HG03342 (cell line): ENCODE measurements at regions not wholly inside any gene's neighbourhood (a gene's known extent, or its start where the extent isn't known, plus 50 kb on each side); places are given as distances from the start of the nearest gene placed in this dataset.

Experiments used
- ATAC-seq: cut with Tn5 transposase; IDR thresholded peaks from one replicate; pipeline ENCODE4 v1.9.1; 2021; ENCODE audit warnings: mild to moderate bottlenecking, moderate library complexity; ENCODE audit not compliant: unreplicated experiment

DNA sequence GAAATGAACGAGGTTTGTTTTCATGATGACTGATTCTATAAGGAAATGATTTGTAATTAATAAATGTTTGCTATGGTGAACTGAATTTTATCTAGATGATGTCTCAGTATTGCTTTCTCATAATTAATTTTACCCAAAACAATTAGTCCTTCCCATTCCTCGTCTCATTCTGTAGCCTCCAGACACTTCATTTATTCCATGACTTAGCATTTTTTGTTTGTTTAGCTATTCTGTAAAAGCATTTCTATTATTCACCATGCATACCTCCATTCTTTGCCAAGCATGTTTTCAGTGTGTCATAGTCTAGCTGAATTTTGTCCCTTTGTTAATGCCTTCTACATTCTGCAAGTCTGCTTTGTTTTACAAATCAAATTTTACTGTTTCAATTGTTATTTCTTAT lies 137.4 kb upstream of the RPL10L start:
- ATAC-seq, result no peak

- ATAC-seq, result no peak
Observed at GRCh38 chr14:46782281-46782680, 130.7 kb upstream of the RPL10L start.

DNA sequence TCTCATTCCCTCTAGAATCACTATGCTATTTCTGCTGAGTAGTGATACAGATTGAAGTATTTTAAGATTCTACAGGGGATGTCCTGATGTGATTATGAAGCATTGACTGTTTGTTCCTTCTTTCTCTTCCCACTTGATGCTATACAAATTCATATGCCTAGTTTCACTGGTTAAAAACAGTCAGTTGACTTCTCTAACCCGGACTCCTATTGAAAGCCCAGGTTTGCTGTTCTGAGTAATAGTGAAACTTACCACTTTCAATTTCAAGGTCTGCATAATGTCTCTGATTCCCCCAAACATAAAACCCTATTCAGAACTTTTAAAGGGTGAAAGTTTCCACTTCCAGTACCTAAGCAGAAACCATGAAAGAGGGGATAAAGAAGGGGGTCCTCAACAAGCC lies 117.7 kb upstream of the RPL10L start:
- peak; percentile 99 for ATAC-seq

GRCh38 chr14:46747001-46747652 lies 95.5 kb upstream of the RPL10L start:
- no peak for ATAC-seq

GRCh38 chr14:46734286-46734685 lies 82.7 kb upstream of the RPL10L start:
- no peak for ATAC-seq

DNA sequence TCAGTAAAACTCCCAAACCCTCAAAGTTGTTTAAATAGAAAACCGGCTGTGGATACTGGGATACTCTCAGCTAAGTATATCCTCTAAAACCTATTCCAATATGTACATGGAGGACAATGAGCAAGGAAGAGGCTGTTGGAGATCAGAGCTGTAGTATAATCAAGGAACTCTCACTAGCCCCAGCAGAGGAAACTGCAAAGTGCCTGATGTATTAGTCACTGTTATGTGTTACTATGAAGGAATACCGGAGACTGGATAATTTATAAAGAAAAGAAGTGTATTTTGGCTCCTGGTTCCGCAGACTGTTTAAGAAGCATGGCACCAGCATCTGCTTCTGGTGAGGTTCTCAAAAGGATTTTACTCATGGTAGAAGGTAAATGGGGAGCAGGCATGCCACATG lies 65.6 kb upstream of the RPL10L start:
- ATAC-seq, result no peak
